ENCODE measurements at regions not wholly inside any gene's neighbourhood (a gene's known extent, or its start where the extent isn't known, plus 50 kb on each side); places are given as distances from the start of the nearest gene placed in this dataset.

GRCh38 chr14:75371297-75371696, 56.5 kb upstream of the JDP2 start:
- DNase-seq: no peak

- DNase-seq: no peak
Measured at GRCh38 chr14:75372260-75372659, 55.6 kb upstream of the JDP2 start.

GRCh38 chr14:75373133-75373532, 54.7 kb upstream of the JDP2 start:
- no peak for DNase-seq

GRCh38 chr14:75373616-75374015, 54.2 kb upstream of the JDP2 start:
- DNase-seq: no peak

- DNase-seq: no peak
Measured at GRCh38 chr14:75374911-75375310, 52.9 kb upstream of the JDP2 start.

- DNase-seq: peak in 1 of 2 experiments; percentile 30
Measured at GRCh38 chr14:75375983-75376382, 51.8 kb upstream of the JDP2 start.
